Esophagus mucosa (tissue), 1 donor: ENCODE measurements at regions not wholly inside any gene's neighbourhood (a gene's known extent, or its start where the extent isn't known, plus 50 kb on each side); places are given as distances from the start of the nearest gene placed in this dataset.

Experiments used
- ATAC-seq: fragments of 200-7000 bp; cut with Tn5 transposase; one replicate; pipeline ENCODE4 v1.9.1; 2020
- donor health status: DM: yes; HTN: yes; CAD: no.

DNA sequence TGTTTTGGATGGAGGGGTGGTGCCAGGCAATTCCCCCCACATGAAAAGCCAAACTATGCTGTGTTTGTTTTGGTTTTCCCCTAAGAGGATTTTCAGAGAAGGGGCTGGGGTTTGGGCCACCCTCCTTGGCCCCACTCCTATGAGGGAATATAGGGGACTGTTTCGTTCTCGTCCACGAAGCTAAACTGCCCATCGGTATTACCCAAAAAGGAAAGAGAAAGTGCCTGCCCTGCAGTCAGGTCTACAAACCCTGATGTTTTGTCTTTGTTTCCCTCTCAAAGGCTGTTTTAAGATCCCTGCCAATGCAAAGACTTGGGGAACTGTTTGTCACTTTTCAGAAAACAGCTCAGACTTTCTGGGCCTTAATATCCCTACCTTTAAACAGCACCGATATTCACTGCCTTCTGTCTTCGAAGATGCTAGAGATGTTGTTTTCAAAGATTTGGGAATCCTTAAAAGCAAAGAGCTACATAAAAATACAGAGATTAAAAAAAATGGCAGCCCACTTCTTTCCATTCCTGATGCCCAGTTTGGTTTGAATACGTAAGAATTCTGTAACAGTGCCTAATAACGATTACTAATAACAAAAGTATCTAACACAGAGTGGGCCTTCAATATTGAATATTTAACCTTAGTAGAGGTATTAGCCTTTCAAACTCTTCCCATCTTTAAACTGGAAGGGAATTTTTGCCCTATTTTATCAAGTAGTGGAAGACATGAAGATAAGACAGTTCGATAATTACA is 518.4 kb downstream of the MED13L start:
- ATAC-seq = no peak

DNA sequence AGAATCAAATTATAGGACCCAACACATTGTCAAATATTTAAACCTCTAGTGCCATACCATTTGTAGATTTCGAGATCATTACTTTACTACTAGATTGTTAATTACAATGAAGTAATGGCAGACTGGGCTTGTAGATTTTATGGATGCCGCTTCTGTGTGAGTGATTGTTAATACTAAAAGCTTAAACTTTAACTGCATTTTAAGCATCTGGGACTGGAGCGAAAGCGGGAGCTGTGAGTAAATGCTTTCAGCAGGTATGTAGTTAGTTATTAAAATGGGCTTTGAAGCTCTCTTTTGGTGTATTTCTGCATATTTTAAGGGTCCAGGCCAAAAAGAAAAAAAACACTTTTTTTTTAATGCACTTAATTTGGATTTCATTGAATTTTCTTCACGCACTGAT is 519.3 kb downstream of the MED13L start:
- no peak for ATAC-seq

DNA sequence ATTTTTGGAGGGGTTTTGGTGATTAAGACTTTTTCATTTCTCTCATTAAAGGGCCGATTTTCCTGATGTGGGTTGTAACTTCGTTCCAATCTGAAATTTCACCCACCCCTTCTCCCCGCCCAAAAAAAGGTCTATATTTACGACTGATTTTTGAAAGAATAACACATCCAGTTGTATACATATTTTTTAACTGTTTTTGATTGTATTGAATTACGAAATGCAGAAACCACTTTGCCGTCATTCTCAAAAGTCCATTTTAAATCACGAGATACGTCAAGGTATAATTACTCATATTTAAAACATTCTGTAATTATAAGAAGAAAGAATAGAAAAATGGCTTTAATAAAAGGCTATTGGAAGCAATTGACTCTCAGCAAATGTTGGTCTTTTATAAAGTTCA is 520.7 kb downstream of the MED13L start:
- ATAC-seq = no peak

DNA sequence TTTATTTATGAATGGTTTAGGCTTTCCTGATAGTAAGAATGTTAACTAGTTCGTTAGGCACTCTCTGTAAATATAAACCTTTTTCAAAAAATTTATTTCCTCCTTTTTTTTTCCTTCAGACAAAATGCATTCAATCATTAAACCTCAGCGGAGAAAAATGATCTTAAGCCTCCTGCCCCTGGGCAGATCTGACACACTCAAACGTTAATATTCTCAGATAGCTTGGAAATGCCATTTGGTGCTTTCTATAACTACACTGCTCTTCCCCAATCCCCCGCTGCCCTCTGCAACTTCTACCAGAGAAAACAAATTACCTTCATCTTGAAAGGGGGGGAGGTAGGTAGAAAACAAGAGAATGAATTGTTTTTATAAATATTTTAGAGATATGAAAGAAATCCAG is 521.2 kb downstream of the MED13L start:
- ATAC-seq = no peak

DNA sequence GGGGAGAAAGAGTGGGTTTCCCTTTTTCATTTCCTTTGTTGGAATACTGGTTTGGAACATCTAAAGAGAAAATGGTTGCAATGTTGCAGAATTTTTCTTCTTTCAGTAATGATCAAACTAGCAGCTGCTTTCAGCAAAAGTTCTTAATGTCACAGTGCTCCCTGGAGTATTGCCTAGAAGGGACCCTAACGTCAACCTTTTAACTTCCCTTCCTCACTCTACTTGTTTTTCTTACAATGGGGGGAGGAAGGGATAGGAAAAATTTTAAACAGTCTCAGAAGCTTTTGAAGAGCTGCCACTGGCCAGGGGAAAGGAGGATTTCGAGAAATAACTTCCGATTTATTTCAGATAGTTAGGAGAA is 521.8 kb downstream of the MED13L start:
- no peak for ATAC-seq

DNA sequence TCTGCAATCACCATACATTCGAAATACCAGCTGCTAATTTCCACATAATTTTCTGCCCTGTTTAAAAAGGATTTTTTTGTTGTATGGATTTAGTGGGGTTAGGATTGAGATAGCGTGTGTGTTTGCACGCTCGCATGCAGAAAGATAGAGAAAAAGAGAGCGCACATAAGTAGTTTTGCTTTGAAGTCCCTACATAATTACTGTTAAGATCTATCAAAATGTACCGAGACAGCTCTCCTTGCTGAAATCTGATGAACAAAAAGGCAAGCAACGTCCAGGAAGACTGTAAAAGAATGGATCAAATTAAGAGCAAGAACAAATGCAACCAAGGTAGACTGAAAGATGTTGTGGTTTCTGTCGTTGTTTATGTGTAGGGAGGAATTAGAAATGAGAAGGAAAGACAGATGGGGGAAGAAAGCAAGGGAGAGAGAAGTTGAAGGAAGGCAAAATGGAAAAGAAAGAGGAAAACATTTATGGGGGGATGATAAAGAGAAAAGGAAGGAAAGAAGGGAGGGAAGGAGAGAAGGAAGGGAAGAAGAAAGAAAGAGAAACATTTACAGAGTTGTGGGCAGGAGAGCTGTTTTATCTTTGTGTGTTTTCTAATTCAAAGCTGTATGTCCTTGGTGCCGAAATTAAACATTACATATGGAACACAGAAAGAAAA is 522.3 kb downstream of the MED13L start:
- ATAC-seq = no peak

DNA sequence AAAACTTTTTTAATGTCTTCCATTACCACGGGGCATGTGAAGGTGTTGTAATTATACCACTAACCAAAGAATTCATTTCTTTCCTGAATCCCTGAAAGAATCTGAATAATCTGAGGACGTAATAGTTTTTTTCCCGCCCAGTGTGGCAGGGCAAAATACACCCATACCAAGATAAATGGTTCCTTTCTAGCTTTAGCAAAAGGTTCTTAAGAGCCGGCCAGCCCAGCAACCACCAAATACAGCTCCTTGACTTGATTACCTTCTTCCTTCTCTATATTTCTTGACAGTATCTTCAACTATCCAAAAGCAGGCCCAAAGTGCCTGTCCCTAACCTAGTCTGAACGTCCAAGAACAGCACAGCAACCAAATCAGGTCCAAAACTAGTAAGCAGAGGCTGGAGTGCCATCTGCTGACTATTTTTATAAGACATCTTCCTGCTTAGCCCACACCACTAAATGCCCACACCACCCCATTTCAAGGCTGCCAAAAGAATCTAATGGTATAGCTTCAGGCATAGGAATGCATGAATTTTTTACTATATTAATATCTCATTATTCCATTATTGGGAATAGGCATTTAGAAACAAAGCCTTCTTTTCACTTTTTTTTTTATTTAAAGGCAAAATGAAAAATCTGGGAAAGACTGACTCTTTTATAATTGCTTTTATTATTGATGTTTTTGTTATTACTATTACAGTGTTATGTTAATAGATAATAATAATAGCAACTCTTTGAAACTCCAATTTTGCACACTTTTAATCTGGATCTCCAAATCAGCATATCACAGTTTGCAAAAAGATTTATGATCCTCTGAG is 524.4 kb downstream of the MED13L start:
- ATAC-seq = peak; percentile 69

DNA sequence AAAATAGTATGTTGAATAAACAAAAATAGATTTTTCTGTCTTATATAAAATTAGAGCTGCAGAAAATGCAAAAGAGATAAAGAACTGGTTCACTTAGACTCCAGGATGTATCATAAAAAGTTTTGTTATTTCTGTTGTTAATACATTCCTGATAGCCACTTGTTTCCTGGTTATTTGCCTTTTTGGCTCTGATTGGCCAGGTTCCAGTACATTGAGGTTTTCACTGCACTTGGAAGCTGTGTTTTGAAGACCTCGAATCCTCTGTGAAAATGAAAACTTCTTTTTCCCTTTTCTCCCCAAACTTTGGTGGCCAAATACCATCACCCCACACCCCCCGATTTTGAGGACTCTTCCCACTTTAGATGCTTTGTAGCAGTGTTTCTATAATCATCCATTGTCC is 525.3 kb downstream of the MED13L start:
- ATAC-seq = no peak

DNA sequence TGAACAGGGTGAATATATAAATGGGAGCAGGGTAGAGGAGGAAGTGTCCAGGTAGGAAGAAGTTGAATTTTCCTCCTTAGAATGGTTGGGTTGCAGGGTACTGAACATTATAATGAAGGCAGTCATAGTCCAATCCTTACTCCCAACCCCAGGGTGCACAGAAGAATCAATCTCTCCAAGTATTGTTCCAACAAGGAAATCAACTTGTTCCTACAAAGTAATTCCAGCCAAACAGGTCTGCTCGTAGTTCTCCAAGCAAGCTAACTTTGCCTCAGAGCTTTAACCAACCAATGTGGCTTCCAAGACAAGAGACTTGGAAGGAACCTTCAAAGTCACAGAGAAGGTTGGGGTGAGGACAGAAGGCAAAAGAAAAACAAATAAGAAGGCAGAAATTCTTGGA is 527.2 kb downstream of the MED13L start:
- no peak for ATAC-seq

DNA sequence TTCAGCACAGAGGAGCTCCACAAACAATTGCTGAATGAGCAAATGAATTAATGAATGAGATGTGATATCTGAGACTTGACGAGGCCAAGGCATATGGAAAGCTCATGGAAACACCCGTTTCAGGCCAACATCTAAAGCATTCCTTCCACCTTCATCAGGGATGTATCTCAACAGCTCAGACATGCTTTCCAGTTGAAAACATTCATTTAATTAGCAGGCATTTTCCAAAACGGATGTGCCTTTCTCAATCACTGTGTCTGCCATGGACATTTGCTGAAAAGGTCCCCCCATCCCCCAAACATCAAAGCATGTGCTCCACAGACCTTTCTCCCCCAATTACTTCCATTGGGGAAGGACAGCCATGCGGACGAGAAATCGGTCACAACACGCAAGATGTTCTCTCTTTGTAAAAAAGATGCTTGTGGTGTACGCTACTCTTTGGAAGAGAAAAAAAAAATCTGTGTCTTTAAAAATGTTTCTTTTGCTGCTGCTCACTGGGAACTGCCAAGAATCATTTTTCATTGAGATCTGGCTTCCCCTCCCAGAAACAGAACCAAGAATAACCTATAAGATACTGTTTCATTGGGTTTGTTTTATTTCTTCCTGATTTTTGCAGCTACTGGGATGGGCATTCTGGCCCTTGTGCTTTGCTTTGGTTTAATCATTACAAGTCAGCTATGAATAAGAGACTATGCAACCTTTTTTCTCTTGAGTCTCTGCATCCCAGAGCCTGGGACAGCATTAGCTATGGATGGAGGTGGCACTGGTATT is 528.2 kb downstream of the MED13L start:
- ATAC-seq = no peak

DNA sequence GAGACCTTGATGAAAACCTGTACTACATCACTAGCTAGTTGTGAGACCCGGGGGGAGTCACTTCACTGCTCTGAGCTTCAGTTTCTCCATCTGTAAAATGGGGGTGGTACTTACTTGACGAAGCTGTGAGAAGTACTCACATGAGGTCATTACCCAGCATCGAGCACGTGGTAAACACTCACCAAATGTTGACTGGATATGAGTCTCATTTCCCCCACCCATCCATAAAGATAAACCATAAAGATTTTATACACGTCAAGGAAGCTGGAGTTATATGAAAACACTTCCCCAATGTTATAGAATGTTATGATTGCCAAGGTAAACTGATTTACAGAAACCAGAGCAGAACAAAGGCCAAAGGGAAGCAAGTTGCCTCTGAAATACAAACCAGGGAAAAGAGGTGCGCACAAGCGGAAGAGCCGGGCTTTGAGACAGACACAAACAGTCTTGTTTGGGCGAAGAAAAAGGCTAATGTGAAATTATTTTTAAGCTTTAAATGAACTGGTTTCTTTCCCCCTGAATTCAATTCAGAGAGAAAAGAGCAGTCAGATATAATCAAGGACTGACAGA is 536.8 kb downstream of the MED13L start:
- no peak for ATAC-seq

DNA sequence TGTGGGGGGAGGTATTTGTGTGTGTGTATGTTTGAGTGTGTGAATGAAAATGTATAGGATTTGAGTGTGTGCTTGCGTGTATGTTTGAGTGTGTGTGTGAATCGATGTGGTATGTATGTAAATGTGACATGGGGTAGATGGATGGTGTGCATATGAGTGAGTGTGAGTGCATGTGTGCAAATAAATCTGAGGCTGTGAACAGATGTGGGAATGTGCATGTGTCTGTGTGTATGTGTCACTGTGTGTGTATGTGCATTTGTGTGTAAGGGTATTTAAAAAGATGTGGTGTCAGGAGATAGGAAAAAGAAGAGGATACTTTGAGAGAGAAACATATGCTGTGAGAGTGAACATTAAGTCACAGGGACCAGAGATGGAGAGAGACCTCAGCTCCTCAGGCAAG is 539.6 kb downstream of the MED13L start:
- ATAC-seq = no peak

DNA sequence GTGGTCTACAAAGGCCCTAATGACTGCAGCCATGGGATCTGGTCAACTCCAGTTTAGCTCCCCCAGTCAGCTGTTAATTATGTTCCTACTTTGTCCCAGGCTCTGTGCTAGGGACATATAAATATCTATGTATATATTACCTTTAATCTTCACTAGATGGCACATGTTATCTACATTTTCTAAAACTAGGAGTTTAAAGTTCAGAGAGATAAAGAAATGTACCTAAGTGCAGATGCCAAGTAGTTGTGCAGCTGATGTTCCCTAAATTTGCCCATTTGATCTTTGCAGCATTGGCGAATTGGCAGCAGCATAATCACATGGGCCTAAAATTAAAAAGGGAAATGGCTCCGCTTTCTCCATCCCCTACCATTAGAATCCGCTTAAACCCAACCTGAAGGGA is 541.1 kb downstream of the MED13L start:
- no peak for ATAC-seq

DNA sequence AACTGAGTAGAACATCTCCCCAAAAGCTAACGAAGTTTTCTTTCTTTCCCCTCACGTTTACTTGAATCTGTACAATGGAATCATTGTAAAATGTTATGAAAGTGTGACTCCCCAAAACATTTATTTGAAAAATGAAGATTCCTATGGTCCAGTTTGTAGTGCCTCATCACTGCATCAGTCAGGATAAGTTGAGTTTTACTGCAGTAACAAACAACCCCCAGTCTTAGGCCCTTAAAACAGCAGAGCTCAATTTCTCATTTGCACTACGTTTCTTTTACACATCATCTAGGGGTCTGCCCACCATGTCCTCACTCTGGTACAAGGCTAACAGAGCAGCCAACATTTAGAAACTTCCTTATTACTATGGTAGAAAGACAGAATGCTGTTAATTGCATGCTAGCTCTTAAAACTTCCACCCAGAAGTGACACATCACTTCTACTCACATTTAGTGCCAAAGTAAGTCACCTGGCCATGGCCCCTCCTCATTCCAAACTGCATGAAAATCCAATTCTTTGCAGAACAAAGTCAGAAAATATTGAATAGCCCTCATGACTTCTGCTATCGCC is 546.4 kb downstream of the MED13L start:
- ATAC-seq = no peak

DNA sequence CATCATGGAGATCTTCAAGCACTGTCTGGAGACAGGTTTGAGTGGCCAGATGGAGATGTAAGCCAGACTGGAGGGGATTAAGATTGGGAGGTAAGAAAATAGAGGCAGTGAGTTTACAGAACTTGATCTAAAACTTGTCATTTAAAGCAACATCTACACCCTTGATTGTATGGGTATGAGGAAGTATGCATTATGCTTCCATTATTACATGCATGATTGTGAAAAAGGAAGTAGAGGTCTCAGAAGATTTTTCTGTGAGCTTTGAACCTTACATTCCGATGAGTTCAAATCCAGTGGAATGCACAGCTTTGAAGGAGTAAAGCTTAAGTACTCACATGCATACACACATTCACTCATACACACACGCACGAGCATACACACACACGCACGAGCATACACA is 550.8 kb downstream of the MED13L start:
- ATAC-seq = no peak

DNA sequence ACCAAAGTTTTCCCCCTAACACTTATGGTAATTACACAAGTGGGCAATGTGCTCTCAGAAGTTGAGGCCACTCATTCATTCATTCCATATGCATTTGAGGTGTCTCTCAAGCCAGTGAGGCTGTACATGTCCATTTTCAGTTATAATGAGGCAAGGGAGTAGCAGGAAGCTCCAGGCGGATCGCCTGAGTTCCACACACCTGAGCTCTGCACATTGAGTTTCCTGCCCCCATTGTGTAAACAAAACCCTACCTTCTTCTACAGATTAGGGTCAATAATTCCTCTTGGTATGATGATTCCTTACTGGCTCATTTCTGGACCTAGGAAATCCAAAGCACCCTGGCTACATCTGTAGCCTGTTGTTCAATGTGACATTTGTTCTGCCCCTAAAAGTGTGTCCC is 555.3 kb downstream of the MED13L start:
- ATAC-seq = no peak

DNA sequence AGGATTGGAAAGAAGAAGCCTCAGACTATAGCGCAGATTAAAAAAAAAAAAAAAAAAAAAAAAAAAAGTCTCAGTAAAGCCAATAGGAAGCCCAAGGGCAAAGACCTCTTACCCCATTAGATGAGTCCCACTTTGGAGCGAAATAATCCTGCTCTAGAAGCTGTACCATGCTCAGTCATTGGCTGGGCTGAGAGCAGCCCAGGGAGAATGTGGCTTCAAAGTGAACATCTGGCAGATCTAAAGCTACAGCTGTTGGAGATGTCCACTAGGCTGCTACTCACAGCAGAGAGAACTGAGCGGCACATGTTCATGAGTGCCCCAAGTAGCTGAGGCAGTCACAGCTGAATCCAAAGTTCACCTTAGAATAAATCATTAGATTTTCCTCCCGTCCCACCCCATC is 560.9 kb downstream of the MED13L start:
- no peak for ATAC-seq

DNA sequence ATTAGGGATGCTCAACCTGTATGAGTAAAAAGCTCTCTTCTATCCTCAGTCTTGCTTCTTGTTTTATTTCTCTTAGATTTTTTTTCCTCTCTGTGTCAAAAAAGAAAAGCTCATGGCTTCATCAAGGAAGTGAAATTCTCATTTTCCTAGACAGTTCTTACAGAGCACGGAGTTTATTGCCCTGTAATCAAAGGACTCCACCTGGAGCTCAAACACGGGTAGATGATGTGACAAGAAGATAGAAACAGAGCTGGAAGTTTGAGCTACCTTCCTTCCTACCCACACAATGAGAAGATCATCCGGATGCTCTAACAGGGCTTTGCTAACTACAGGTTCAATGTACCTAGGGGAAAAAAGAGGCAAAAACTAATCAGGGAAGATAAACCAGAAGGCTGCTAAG is 564.8 kb downstream of the MED13L start:
- no peak for ATAC-seq

DNA sequence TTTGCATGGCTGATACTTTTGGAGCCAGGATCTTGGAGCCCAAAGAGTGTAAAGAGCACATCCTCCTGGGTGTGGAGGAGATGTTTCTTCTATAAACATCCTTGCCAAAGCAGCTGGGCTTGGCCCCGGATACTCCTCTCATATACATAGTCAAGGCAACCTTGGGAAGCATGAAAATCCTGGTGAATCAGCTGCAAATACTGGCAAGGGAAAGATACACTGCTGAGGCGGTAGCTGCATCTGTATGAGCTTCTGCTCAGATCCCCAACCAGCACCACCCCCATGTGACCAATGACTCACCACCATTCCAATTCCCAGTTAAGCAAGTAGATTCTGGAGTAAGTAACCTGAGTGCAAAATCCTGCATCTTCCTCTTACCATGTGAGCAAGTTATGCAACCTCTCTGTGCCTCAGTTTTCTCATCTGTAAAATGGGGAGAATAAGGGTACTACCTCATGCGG is 567.4 kb downstream of the MED13L start:
- no peak for ATAC-seq

DNA sequence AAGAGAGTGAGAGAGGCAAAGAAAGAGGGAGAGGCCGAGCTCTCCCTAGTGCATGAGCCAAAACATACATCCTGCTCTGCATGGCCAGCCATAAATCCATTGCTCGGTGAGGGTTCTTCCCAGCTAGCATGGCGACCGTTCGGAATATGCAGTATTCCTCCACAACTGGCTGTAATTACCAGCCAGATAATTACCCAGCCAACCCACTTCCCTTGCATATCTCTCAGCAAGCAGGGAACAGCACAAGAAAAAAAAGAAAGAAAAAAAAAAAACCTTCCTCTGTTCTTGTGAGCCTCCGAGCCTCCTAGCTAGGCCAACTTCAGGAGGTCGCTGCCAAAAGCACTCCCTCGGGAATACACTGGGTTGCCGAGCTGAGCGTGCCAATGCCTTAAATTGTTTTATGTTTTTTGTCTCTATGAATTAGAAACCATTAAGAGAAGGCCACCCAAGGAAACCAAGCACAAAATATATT is 567.9 kb downstream of the MED13L start:
- no peak for ATAC-seq

DNA sequence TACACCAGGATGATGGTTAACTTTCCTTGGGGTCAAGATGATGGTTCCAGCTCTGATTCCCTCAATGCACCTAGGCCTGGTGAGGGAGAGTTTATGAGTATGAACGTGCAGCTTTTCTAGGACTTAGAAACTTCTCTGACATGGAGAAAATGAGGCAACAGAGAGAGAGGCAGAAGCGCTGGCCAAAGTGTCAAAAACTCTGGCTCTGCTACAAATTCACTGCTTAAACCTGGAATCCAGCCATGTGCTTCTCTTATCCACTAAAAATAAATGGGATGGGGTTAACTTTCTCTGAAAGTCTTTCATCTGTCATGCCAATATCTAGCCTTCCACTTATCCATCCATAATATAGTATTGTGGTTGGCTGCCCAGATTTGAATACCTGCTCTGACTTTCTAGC is 568.7 kb downstream of the MED13L start:
- no peak for ATAC-seq

DNA sequence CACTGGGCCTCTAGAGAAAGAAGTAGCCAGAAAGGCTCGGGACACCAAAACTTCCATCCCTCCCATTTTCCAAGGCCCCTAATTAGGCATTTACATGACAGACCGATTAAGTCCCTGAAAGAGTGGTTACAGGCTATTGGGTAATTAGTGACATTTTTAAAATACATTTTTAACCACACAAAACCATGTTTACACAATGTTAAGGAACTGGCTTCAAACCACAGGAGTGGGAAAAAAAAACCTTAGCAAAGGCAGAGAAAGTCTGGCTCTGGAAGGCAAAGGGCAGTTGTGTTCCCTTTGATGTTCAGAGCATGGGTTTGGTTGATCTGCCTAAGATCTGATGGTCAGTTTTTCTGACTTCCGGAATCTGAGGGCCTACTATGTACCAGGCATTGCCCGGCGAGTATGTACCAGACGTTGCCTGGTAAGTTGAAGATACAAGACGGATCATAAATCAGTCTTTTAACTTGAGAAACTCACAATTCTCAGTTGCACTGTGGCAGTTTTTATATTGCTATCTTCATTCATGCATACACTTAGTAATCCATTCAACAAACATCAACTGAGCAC is 576.5 kb downstream of the MED13L start:
- no peak for ATAC-seq
